WTC11 (cell line): ENCODE measurements at regions not wholly inside any gene's neighbourhood (a gene's known extent, or its start where the extent isn't known, plus 50 kb on each side); places are given as distances from the start of the nearest gene placed in this dataset.

ENCODE experiments used
- ATAC-seq: fragments of 200-7000 bp; cut with Tn5 transposase; 2 replicates; pipeline ENCODE4 v1.10.0; 2021; ENCODE audit warnings: mild to moderate bottlenecking, moderate library complexity
- CTCF ChIA-PET: fragments of 300-600 bp; sonication (Branson Sonifier 250); formaldehyde crosslinking; loops from one replicate; lab custom pipeline; 2021; ENCODE audit warnings: antibody characterized with exemption; lab: Charles Lee
- POLR2A ChIA-PET: fragments of 350-600 bp; sonication (Branson Sonifier 250); formaldehyde crosslinking; loops from one replicate; lab custom pipeline; 2021; ENCODE audit warnings: antibody characterized with exemption; lab: Charles Lee
- DNase-seq: peaks from one replicate; pipeline ENCODE4 v3.0.0; 2021; ENCODE audit warnings: low spot score
- H3K27ac Mint-ChIP-seq: 2 replicates; pipeline ENCODE4 v1.8.0; 2021; ENCODE audit warnings: mixed read lengths
- H3K27me3 Mint-ChIP-seq: 2 replicates; pipeline ENCODE4 v1.8.0; 2021; ENCODE audit warnings: low read depth, mild to moderate bottlenecking, moderate library complexity, mixed read lengths
- H3K36me3 Mint-ChIP-seq: 2 replicates; pipeline ENCODE4 v1.8.0; 2021; ENCODE audit warnings: mixed read lengths
- H3K4me1 Mint-ChIP-seq: 2 replicates; pipeline ENCODE4 v1.8.0; 2022; ENCODE audit warnings: mixed read lengths
- H3K4me3 Mint-ChIP-seq: 2 replicates; pipeline ENCODE4 v1.8.0; 2021; ENCODE audit warnings: mild to moderate bottlenecking, moderate library complexity, mixed read lengths
- H3K9me3 Mint-ChIP-seq: 2 replicates; pipeline ENCODE4 v1.8.0; 2021; ENCODE audit warnings: mixed read lengths
- AFF4 ChIP-seq: sonication (generic); formaldehyde crosslinking; IDR thresholded peaks from 2 replicates; pipeline ENCODE4 v1.8.1; 2023; ENCODE audit warnings: mild to moderate bottlenecking, missing genetic modification reagents, borderline replicate concordance
- CDX4 ChIP-seq: fragments of 250-450 bp; sonication (Bioruptor Pico); IDR thresholded peaks from 2 replicates; pipeline ENCODE4 v1.9.0; 2021; ENCODE audit warnings: moderate library complexity, mild to moderate bottlenecking, inconsistent platforms, borderline replicate concordance
- ESRRA ChIP-seq: sonication (generic); formaldehyde crosslinking; IDR thresholded peaks from 2 replicates; pipeline ENCODE4 v1.8.1; 2022; ENCODE audit warnings: mild to moderate bottlenecking, missing genetic modification reagents, borderline replicate concordance
- GRHL2 ChIP-seq: fragments of 250-450 bp; sonication (Bioruptor Pico); IDR thresholded peaks from 2 replicates; pipeline ENCODE4 v1.8.0; 2022; ENCODE audit warnings: mild to moderate bottlenecking, moderate library complexity; ENCODE audit not compliant: insufficient replicate concordance, severe bottlenecking
- GTF2I ChIP-seq: fragments of 250-450 bp; sonication (Bioruptor Pico); conservative IDR thresholded peaks from 2 replicates; pipeline ENCODE4 v1.4.0; 2021; ENCODE audit warnings: mild to moderate bottlenecking
- IRF2 ChIP-seq: sonication (generic); formaldehyde crosslinking; IDR thresholded peaks from 2 replicates; pipeline ENCODE4 v1.8.0; 2022; ENCODE audit warnings: low read depth, missing genetic modification reagents, borderline replicate concordance
- NFE2L1 ChIP-seq: sonication (generic); formaldehyde crosslinking; IDR thresholded peaks from 2 replicates; pipeline ENCODE4 v1.8.1; 2023; ENCODE audit warnings: missing genetic modification reagents
- SMAD3 ChIP-seq: sonication (generic); formaldehyde crosslinking; IDR thresholded peaks from 2 replicates; pipeline ENCODE4 v1.8.0; 2022; ENCODE audit warnings: missing genetic modification reagents, mild to moderate bottlenecking, borderline replicate concordance
- SMAD4 ChIP-seq: sonication (generic); formaldehyde crosslinking; IDR thresholded peaks from 2 replicates; pipeline ENCODE4 v1.8.0; 2022; ENCODE audit warnings: mild to moderate bottlenecking, missing genetic modification reagents
- TP53 ChIP-seq: sonication (generic); formaldehyde crosslinking; IDR thresholded peaks from 2 replicates; pipeline ENCODE4 v1.8.1; 2023; ENCODE audit warnings: mild to moderate bottlenecking, missing genetic modification reagents
- ZNF121 ChIP-seq: sonication (generic); formaldehyde crosslinking; IDR thresholded peaks from 2 replicates; pipeline ENCODE4 v1.8.0; 2023; ENCODE audit warnings: missing genetic modification reagents
- ZNF281 ChIP-seq: sonication (generic); formaldehyde crosslinking; IDR thresholded peaks from 2 replicates; pipeline ENCODE4 v1.8.0; 2023; ENCODE audit warnings: mild to moderate bottlenecking, missing genetic modification reagents
- ZNF317 ChIP-seq: sonication (generic); formaldehyde crosslinking; IDR thresholded peaks from 2 replicates; pipeline ENCODE4 v1.8.1; 2023; ENCODE audit warnings: low read depth, mild to moderate bottlenecking, moderate library complexity, missing genetic modification reagents, borderline replicate concordance
- ZNF396 ChIP-seq: fragments of 250-450 bp; sonication (Bioruptor Pico); IDR thresholded peaks from 2 replicates; pipeline ENCODE4 v1.8.0; 2021; ENCODE audit warnings: mild to moderate bottlenecking, moderate library complexity, borderline replicate concordance
- ZNF425 ChIP-seq: fragments of 250-450 bp; sonication (Bioruptor Pico); conservative IDR thresholded peaks from 2 replicates; pipeline ENCODE4 v1.9.0; 2021; ENCODE audit warnings: mild to moderate bottlenecking

- no peak for TF ChIP-seq SMAD3 (CRISPR knock-in tag)
Observed at GRCh38 chr13:37491661-37492060, 106.9 kb downstream of the POSTN start (continued).

GRCh38 chr13:37490176-37490779 lies 108.3 kb downstream of the POSTN start:
- ATAC-seq = no peak
- Mint-ChIP-seq H3K27ac (no peak overlapping the region), H3K36me3 (no peaks in the 10 kb centered on the region), H3K9me3 (no peaks in the 10 kb centered on the region), H3K4me1 (peaks cover 4% of the 10 kb centered on the region), H3K4me3 (no peak overlapping the region), H3K27me3 (no peaks in the 10 kb centered on the region)
- no peak for TF ChIP-seq TP53 (CRISPR knock-in tag)
- no peak for TF ChIP-seq ZNF396 (CRISPR knock-in tag)
- TF ChIP-seq ESRRA (CRISPR knock-in tag) = no peak
- TF ChIP-seq AFF4 (CRISPR knock-in tag) = no peak
- no peak for TF ChIP-seq NFE2L1 (CRISPR knock-in tag)
- TF ChIP-seq ZNF121 (CRISPR knock-in tag) = no peak
- TF ChIP-seq GRHL2 (CRISPR knock-in tag) = no peak
- TF ChIP-seq IRF2 (CRISPR knock-in tag) = no peak
- no peak for TF ChIP-seq SMAD4 (CRISPR knock-in tag)
- no peak for TF ChIP-seq CDX4 (CRISPR knock-in tag)
- TF ChIP-seq GTF2I = no peak
- no peak for TF ChIP-seq ZNF281 (CRISPR knock-in tag)
- TF ChIP-seq ZNF317 (CRISPR knock-in tag) = no peak
- no peak for TF ChIP-seq ZNF425 (CRISPR knock-in tag)
- TF ChIP-seq, all 79 proteins: peak for 0
- ChIA-PET CTCF (no interaction called here), POLR2A (no interaction called here)
- DNase-seq = no peak
